LNCaP clone FGC (cell line): ENCODE measurements at regions not wholly inside any gene's neighbourhood (a gene's known extent, or its start where the extent isn't known, plus 50 kb on each side); places are given as distances from the start of the nearest gene placed in this dataset.

Experiments
- DNase-seq: peaks from one replicate; pipeline ENCODE4 v3.0.0-alpha.2; 2011; ENCODE audit warnings: low read depth
- H3K4me3 ChIP-seq: 2 replicates; pipeline ENCODE4 v1.5.1; 2011; ENCODE audit warnings: mild to moderate bottlenecking, low read depth, low read length, control low read depth
- TF ChIP-seq, protein P1 (sequence below): IDR thresholded peaks from 2 replicates; pipeline ENCODE4 v1.5.1; 2012; ENCODE audit warnings: mild to moderate bottlenecking; ENCODE audit not compliant: control insufficient read depth, insufficient read depth; ENCODE audit errors: extremely low read depth

DNA sequence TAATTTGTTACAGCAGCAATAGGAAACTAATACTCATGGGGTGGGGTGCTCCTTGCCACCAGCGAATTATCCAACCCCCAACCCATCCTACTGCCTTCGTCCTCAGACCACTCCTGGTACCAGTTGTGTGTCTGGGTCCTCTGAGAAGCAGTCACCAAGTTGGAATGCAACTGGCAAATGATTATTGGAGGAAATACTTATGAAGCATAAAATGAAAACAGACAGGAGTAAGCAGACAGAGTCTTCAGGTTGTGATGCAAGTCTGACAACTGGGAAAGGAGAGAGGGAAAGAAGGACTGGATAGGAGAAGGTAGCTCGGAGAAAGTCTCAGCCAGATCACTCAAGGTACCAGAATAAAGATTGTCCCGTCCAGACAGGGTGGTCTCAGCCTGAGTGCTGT, 181.1 kb upstream of the ARID2 start:
- TF ChIP-seq, protein P1, sequence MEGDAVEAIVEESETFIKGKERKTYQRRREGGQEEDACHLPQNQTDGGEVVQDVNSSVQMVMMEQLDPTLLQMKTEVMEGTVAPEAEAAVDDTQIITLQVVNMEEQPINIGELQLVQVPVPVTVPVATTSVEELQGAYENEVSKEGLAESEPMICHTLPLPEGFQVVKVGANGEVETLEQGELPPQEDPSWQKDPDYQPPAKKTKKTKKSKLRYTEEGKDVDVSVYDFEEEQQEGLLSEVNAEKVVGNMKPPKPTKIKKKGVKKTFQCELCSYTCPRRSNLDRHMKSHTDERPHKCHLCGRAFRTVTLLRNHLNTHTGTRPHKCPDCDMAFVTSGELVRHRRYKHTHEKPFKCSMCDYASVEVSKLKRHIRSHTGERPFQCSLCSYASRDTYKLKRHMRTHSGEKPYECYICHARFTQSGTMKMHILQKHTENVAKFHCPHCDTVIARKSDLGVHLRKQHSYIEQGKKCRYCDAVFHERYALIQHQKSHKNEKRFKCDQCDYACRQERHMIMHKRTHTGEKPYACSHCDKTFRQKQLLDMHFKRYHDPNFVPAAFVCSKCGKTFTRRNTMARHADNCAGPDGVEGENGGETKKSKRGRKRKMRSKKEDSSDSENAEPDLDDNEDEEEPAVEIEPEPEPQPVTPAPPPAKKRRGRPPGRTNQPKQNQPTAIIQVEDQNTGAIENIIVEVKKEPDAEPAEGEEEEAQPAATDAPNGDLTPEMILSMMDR: no peak
- H3K4me3 ChIP-seq: no peak overlapping the region
- DNase-seq: no peak

DNA sequence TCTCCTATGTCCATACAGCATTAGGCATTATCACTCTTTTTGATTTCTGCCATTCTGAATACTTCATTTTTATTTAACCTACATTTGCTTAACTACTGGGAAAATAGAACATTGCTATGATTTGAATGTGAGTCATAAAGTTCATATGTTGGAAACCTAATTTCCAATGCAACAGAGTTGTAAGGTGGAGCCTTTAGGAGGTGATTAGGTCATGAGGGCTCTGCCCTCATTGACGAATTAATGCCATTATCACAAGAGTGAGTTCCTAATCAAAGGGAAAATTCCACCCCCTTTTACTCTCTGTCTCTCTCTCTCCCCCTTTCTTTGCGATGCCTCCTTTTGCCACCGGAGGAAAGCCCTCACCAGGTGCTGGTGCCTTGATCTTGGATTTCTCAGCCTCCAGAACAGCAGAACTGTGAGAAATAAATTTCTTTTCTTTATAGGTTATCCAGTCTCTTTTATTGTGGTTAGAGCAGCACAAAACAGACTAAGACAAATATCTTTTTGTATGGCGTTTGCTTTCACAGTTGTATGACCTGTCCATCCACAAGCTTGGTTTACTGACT, 180.1 kb upstream of the ARID2 start:
- DNase-seq: peak; percentile 15
- no peak overlapping the region for H3K4me3 ChIP-seq
- TF ChIP-seq, protein P1: 0 out of 2 replicates have a peak, but pooled peaks have one; percentile 9

DNA sequence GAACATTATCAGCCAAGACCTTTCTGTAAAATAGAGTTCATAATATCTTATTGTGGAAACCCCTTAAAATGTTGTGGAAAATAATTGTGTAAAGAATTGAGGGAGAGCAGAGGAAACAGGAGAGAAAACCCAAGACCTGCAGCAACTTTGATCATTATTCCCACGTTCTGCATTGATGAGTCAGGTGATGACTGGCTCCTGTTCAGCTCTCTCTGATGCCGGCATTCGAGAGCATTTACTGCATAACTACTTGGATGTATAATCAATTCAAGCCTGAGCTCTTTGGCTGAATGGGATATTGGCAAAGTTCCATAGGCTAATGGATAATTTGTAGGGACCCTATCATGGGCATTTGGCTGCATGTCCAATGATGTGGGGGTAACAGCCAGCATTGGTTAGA, 176.3 kb upstream of the ARID2 start:
- DNase-seq: no peak
- no peak overlapping the region for H3K4me3 ChIP-seq
- TF ChIP-seq, protein P1: no peak

DNA sequence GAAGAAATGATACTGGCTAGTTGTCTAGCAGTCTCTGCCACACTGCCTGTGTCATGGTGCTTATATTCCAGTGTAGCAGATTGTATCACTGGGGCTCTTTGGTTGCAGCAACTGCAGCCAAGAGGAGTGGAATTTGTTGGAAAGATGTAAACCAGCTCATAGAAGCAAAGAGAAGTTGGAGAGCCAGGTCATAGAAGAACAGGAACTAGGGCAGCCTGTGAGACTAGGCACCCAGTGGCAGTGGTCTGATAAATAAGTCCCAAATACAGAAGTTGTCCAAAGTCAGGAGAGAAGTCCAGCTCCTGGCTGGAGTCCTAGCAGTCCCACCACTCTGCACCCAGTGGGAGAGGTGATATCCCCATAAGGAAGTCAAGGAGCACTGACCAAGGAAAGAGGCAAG, 172.5 kb upstream of the ARID2 start:
- TF ChIP-seq, protein P1: no peak
- DNase-seq: no peak
- no peak overlapping the region for H3K4me3 ChIP-seq

DNA sequence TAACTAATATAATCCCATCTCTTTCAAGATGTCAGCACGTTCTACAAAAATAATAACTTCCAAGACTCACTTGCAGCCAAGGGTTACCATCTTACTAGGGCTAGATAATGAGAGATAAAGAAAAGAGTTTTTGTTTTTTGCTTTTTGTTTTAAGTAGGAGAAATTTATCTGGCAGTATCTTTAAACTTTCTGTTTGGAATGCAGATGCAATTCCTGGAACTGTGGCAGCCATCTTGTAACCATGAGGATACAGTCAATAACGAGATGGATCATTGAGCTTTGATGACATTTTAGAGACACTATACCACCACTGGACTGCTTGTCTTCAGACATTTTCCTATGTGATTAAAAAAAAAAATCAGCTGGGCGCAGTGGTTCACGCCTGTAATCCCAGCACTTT, 171.2 kb upstream of the ARID2 start:
- DNase-seq: no peak
- TF ChIP-seq, protein P1: no peak
- no peak overlapping the region for H3K4me3 ChIP-seq

DNA sequence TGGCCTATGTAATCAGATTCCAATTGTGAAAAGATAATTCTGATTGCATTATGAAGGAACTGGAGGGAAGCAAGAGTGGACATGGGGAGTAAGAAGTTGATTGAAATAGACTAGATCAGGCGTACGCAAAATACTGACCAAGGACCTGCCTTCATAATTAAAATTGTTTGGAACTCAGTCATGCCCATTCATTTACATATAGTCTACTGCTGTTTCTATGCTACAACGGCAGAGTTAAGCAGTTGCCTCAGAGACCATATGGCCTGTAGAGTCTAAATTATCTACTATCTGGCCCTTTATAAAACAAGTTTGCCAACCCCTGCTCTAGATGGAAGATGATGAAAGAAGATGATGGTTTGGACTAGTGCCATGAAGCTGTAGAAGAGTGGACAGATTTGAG, 170.0 kb upstream of the ARID2 start:
- TF ChIP-seq, protein P1: no peak
- no peak overlapping the region for H3K4me3 ChIP-seq
- no peak for DNase-seq

DNA sequence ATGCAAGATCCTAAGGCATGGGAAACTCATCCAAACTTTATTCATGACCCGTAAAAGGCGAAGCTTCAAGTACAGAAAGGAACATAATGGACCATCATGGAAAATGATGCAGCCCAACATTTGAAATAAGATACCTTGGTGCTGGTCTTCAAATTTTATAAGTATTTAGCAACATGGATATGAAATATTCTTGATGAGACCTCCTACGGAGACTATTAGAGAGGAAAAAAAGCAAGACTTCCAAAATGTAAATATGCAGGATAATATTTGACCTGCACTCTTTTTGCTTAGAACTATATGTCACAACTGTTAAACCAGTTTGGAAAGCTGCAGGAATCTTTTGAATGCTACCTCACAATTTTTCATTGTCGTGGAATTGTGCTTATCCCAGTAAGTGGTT, 168.8 kb upstream of the ARID2 start:
- no peak for DNase-seq
- TF ChIP-seq, protein P1: no peak
- H3K4me3 ChIP-seq: no peak overlapping the region
